Neural crest cell (in vitro differentiated cells): ENCODE measurements at regions not wholly inside any gene's neighbourhood (a gene's known extent, or its start where the extent isn't known, plus 50 kb on each side); places are given as distances from the start of the nearest gene placed in this dataset.

Experiments
- DNase-seq: peaks from one replicate; pipeline ENCODE4 v3.0.0; 2021; ENCODE audit warnings: low read depth, mixed read lengths, low spot score
- H3K27ac Mint-ChIP-seq: one replicate; pipeline ENCODE4 v1.8.0; 2021; ENCODE audit warnings: mild to moderate bottlenecking, mixed read lengths; ENCODE audit not compliant: unreplicated experiment
- H3K27me3 Mint-ChIP-seq: 2 replicates; pipeline ENCODE4 v1.8.0; 2021; ENCODE audit warnings: low read depth, mild to moderate bottlenecking, mixed read lengths
- H3K36me3 Mint-ChIP-seq: 2 replicates; pipeline ENCODE4 v1.8.0; 2021; ENCODE audit warnings: low read depth, mild to moderate bottlenecking, mixed read lengths
- H3K4me1 Mint-ChIP-seq: 2 replicates; pipeline ENCODE4 v1.8.0; 2021; ENCODE audit warnings: mixed read lengths
- H3K4me3 Mint-ChIP-seq: one replicate; pipeline ENCODE4 v1.8.0; 2021; ENCODE audit warnings: mild to moderate bottlenecking, mixed read lengths
- H3K9me3 Mint-ChIP-seq: 2 replicates; pipeline ENCODE4 v1.8.0; 2021; ENCODE audit warnings: mixed read lengths
- TF ChIP-seq, protein P1 (sequence below): fragments of 200-600 bp; sonication (generic); conservative IDR thresholded peaks from 2 replicates; pipeline ENCODE4 v1.5.0; 2021; ENCODE audit warnings: antibody characterized with exemption, mild to moderate bottlenecking

DNA sequence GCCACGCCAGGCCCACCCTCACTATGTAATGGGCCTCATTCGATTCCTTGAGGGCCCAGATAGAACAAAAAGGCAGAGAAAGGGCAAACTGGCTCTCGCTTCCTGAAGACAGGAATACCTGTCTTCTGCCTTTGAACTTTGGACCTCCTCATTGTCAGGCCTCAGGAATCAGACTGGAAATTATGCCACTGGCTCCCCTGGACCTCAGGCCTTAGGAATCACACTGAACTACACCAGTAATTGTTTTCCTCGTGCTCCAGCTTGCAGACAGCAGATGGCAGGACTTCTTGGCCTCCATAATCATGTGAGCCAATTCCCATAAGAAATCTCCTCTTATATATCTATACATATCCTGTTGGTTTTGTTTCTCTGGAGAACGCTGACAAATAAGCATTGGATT is 258.6 kb upstream of the KCNG1 start:
- no peak for DNase-seq
- H3K4me1 Mint-ChIP-seq = peaks cover 8% of the 10 kb centered on the region
- TF ChIP-seq, protein P1, sequence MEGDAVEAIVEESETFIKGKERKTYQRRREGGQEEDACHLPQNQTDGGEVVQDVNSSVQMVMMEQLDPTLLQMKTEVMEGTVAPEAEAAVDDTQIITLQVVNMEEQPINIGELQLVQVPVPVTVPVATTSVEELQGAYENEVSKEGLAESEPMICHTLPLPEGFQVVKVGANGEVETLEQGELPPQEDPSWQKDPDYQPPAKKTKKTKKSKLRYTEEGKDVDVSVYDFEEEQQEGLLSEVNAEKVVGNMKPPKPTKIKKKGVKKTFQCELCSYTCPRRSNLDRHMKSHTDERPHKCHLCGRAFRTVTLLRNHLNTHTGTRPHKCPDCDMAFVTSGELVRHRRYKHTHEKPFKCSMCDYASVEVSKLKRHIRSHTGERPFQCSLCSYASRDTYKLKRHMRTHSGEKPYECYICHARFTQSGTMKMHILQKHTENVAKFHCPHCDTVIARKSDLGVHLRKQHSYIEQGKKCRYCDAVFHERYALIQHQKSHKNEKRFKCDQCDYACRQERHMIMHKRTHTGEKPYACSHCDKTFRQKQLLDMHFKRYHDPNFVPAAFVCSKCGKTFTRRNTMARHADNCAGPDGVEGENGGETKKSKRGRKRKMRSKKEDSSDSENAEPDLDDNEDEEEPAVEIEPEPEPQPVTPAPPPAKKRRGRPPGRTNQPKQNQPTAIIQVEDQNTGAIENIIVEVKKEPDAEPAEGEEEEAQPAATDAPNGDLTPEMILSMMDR = no peak

DNA sequence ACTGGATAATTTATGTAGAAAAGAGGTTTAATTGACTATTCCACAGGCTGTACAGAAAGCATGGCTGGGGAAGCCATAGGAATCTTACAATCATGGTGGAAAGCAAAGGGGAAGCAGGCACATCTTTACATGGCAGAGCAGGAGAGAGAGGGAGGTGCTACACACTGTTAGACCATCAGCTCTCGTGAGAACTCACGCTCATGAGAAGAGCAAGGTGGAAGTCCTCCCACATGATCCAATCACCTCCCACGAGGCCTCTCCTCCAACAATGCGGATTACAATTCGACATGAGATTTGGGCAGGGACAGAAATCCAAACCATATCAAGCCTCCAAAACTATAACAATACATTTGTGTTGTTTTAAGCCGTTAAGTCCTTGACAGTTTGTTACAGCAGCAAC is 257.1 kb upstream of the KCNG1 start:
- Mint-ChIP-seq H3K27ac (no peak overlapping the region), H3K27me3 (peaks cover 12% of the 10 kb centered on the region), H3K36me3 (no peaks in the 10 kb centered on the region), H3K4me3 (no peak overlapping the region), H3K9me3 (no peaks in the 10 kb centered on the region), H3K4me1 (peaks cover 4% of the 10 kb centered on the region)
- DNase-seq = no peak
- TF ChIP-seq, protein P1 = no peak

More for the DNA sequence above, 258.6 kb upstream of the KCNG1 start:
- Mint-ChIP-seq H3K27me3 (peaks cover 6% of the 10 kb centered on the region), H3K9me3 (no peaks in the 10 kb centered on the region), H3K36me3 (no peaks in the 10 kb centered on the region), H3K4me3 (no peak overlapping the region), H3K27ac (no peak overlapping the region)

DNA sequence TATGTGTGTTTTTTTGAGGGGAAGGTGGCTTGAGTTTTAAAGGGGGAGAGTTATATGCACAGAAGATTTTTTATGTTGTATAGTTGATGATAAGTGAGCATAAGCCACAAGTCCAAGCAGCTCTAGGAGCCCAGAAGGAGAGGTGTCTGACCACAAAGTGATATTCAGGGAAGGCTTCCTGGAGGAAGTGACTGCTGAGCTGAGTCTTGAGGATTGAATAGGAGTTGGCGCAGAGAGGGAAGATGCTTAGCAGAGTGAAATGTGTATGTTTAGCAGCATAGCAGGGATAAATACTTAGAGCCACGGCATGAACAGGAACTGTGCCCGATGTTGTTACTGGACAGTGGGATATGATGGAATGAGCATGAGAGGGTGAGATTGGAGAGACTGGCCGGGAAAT is 255.1 kb upstream of the KCNG1 start:
- no peak overlapping the region for H3K27ac Mint-ChIP-seq
- TF ChIP-seq, protein P1 = no peak
- H3K4me1 Mint-ChIP-seq = no peaks in the 10 kb centered on the region
- no peaks in the 10 kb centered on the region for H3K36me3 Mint-ChIP-seq
- H3K27me3 Mint-ChIP-seq = peaks cover 18% of the 10 kb centered on the region
- no peak for DNase-seq
- H3K9me3 Mint-ChIP-seq = no peaks in the 10 kb centered on the region
- no peak overlapping the region for H3K4me3 Mint-ChIP-seq

GRCh38 chr20:51276296-51276695 is 253.4 kb upstream of the KCNG1 start:
- Mint-ChIP-seq H3K36me3 (no peaks in the 10 kb centered on the region), H3K4me1 (no peaks in the 10 kb centered on the region), H3K9me3 (peaks cover 1% of the 10 kb centered on the region), H3K27ac (no peak overlapping the region), H3K27me3 (peaks cover 21% of the 10 kb centered on the region), H3K4me3 (no peak overlapping the region)
- DNase-seq = no peak
- TF ChIP-seq, protein P1 = no peak

GRCh38 chr20:51275826-51276225 is 252.9 kb upstream of the KCNG1 start:
- peaks cover 21% of the 10 kb centered on the region for H3K27me3 Mint-ChIP-seq
- no peak for DNase-seq
- no peak overlapping the region for H3K4me3 Mint-ChIP-seq
- H3K4me1 Mint-ChIP-seq = no peaks in the 10 kb centered on the region
- peaks cover 3% of the 10 kb centered on the region for H3K9me3 Mint-ChIP-seq
- no peak overlapping the region for H3K27ac Mint-ChIP-seq
- no peaks in the 10 kb centered on the region for H3K36me3 Mint-ChIP-seq
- TF ChIP-seq, protein P1 = no peak

- DNase-seq = no peak
- peaks cover 21% of the 10 kb centered on the region for H3K27me3 Mint-ChIP-seq
- H3K36me3 Mint-ChIP-seq = no peaks in the 10 kb centered on the region
- TF ChIP-seq, protein P1 = no peak
- no peaks in the 10 kb centered on the region for H3K4me1 Mint-ChIP-seq
- peak overlapping the region; percentile 70 for H3K27ac Mint-ChIP-seq
- H3K4me3 Mint-ChIP-seq = no peak overlapping the region
- peaks cover 3% of the 10 kb centered on the region for H3K9me3 Mint-ChIP-seq
Measured at GRCh38 chr20:51275181-51275580, 252.3 kb upstream of the KCNG1 start.
